NCI-H748 (cell line): ENCODE measurements at regions not wholly inside any gene's neighbourhood (a gene's known extent, or its start where the extent isn't known, plus 50 kb on each side); places are given as distances from the start of the nearest gene placed in this dataset.

ENCODE experiments used
- DNase-seq: peaks from one replicate; lab custom pipeline; 2025; ENCODE audit not compliant: unreplicated experiment; lab: John Stamatoyannopoulos, UW

- no peak for DNase-seq
Measured at GRCh38 chr15:91710080-91710698, 143.3 kb upstream of the SLCO3A1 start.

GRCh38 chr15:91711384-91712033 lies 142.0 kb upstream of the SLCO3A1 start:
- no peak for DNase-seq

GRCh38 chr15:91712286-91712685 lies 141.2 kb upstream of the SLCO3A1 start:
- DNase-seq, result no peak

GRCh38 chr15:91716536-91716935 lies 137.0 kb upstream of the SLCO3A1 start:
- DNase-seq, result no peak

- DNase-seq, result no peak
Measured at GRCh38 chr15:91717811-91718210, 135.7 kb upstream of the SLCO3A1 start.

- DNase-seq, result no peak
Measured at GRCh38 chr15:91723959-91724358, 129.5 kb upstream of the SLCO3A1 start.

- DNase-seq, result no peak
Measured at GRCh38 chr15:91733661-91734060, 119.8 kb upstream of the SLCO3A1 start.

GRCh38 chr15:91737151-91737818 lies 116.2 kb upstream of the SLCO3A1 start:
- peak; percentile 23 for DNase-seq

- DNase-seq, result no peak
Measured at GRCh38 chr15:91741986-91742385, 111.5 kb upstream of the SLCO3A1 start.

- no peak for DNase-seq
Measured at GRCh38 chr15:91751611-91752010, 101.9 kb upstream of the SLCO3A1 start.

GRCh38 chr15:91752081-91752785 lies 101.3 kb upstream of the SLCO3A1 start:
- peak; percentile 64 for DNase-seq

- no peak for DNase-seq
Measured at GRCh38 chr15:91759560-91759959, 93.9 kb upstream of the SLCO3A1 start.

GRCh38 chr15:91765660-91766059 lies 87.8 kb upstream of the SLCO3A1 start:
- no peak for DNase-seq

GRCh38 chr15:91769476-91769875 lies 84.0 kb upstream of the SLCO3A1 start:
- no peak for DNase-seq

GRCh38 chr15:91769894-91770293 lies 83.6 kb upstream of the SLCO3A1 start:
- DNase-seq, result no peak

GRCh38 chr15:91776104-91776503 lies 77.4 kb upstream of the SLCO3A1 start:
- DNase-seq, result no peak

GRCh38 chr15:91779960-91780359 lies 73.5 kb upstream of the SLCO3A1 start:
- no peak for DNase-seq

- DNase-seq, result no peak
Measured at GRCh38 chr15:91780387-91780786, 73.1 kb upstream of the SLCO3A1 start.

- peak; percentile 43 for DNase-seq
Measured at GRCh38 chr15:91782221-91782620, 71.3 kb upstream of the SLCO3A1 start.

GRCh38 chr15:91783008-91783407 lies 70.5 kb upstream of the SLCO3A1 start:
- no peak for DNase-seq

GRCh38 chr15:91783451-91783850 lies 70.1 kb upstream of the SLCO3A1 start:
- no peak for DNase-seq
